ENCODE measurements at regions not wholly inside any gene's neighbourhood (a gene's known extent, or its start where the extent isn't known, plus 50 kb on each side); places are given as distances from the start of the nearest gene placed in this dataset.

GRCh38 chr1:194848846-194849245, 1662.4 kb upstream of the B3GALT2 start:
- TF ChIP-seq SIN3A (IDR thresholded peaks at IDR 0.05; ENCODE audit: borderline replicate concordance, insufficient read depth, low read length) (no peak), TAF1 (IDR thresholded peaks at IDR 0.05; ENCODE audit: borderline replicate concordance, insufficient read depth, low read length) (no peak), POLR2AphosphoS5 (IDR thresholded peaks at IDR 0.05; ENCODE audit: low read depth, low read length) (no peak), FOXP2 (optimal IDR thresholded peaks at IDR 0.05; ENCODE audit: borderline replicate concordance, extremely low read depth, extremely low read length, insufficient read depth) (no peak)
- TF ChIP-seq, protein P1, sequence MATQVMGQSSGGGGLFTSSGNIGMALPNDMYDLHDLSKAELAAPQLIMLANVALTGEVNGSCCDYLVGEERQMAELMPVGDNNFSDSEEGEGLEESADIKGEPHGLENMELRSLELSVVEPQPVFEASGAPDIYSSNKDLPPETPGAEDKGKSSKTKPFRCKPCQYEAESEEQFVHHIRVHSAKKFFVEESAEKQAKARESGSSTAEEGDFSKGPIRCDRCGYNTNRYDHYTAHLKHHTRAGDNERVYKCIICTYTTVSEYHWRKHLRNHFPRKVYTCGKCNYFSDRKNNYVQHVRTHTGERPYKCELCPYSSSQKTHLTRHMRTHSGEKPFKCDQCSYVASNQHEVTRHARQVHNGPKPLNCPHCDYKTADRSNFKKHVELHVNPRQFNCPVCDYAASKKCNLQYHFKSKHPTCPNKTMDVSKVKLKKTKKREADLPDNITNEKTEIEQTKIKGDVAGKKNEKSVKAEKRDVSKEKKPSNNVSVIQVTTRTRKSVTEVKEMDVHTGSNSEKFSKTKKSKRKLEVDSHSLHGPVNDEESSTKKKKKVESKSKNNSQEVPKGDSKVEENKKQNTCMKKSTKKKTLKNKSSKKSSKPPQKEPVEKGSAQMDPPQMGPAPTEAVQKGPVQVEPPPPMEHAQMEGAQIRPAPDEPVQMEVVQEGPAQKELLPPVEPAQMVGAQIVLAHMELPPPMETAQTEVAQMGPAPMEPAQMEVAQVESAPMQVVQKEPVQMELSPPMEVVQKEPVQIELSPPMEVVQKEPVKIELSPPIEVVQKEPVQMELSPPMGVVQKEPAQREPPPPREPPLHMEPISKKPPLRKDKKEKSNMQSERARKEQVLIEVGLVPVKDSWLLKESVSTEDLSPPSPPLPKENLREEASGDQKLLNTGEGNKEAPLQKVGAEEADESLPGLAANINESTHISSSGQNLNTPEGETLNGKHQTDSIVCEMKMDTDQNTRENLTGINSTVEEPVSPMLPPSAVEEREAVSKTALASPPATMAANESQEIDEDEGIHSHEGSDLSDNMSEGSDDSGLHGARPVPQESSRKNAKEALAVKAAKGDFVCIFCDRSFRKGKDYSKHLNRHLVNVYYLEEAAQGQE (IDR thresholded peaks at IDR 0.05; ENCODE audit: insufficient read depth in 1 of 2, low read depth in 2 of 2, low read length in 2 of 2) = no peak

DNA sequence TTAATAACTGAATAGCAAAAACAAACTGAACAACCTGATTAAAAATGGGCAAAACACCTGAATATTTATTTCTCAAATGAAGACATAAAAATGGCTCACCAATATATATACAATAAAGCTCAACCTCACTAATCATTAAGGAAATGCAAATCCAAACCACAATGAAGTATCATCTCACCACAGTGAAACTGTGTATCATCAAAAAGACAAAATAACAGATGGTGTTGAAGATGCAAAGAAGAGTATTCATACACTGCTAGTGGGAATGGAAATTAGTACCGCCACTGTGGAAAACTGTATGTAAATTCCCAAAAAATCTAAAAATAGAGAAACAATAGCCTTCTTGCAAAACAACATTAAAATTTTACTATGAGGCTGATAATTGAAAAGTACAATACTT, 1660.1 kb upstream of the B3GALT2 start:
- no peak for TF ChIP-seq TAF1 (IDR thresholded peaks at IDR 0.05; ENCODE audit: borderline replicate concordance, insufficient read depth, low read length)
- TF ChIP-seq, protein P1 (IDR thresholded peaks at IDR 0.05; ENCODE audit: insufficient read depth in 1 of 2, low read depth in 2 of 2, low read length in 2 of 2) = no peak
- TF ChIP-seq FOXP2 (optimal IDR thresholded peaks at IDR 0.05; ENCODE audit: borderline replicate concordance, extremely low read depth, extremely low read length, insufficient read depth) = no peak
- no peak for TF ChIP-seq SIN3A (IDR thresholded peaks at IDR 0.05; ENCODE audit: borderline replicate concordance, insufficient read depth, low read length)
- no peak for TF ChIP-seq POLR2AphosphoS5 (IDR thresholded peaks at IDR 0.05; ENCODE audit: low read depth, low read length)

- no peak for TF ChIP-seq TAF1 (IDR thresholded peaks at IDR 0.05; ENCODE audit: borderline replicate concordance, insufficient read depth, low read length)
- TF ChIP-seq FOXP2 (optimal IDR thresholded peaks at IDR 0.05; ENCODE audit: borderline replicate concordance, extremely low read depth, extremely low read length, insufficient read depth) = no peak
- no peak for TF ChIP-seq POLR2AphosphoS5 (IDR thresholded peaks at IDR 0.05; ENCODE audit: low read depth, low read length)
- TF ChIP-seq, protein P1 (IDR thresholded peaks at IDR 0.05; ENCODE audit: insufficient read depth in 1 of 2, low read depth in 2 of 2, low read length in 2 of 2) = no peak
- TF ChIP-seq SIN3A (IDR thresholded peaks at IDR 0.05; ENCODE audit: borderline replicate concordance, insufficient read depth, low read length) = no peak
Observed at GRCh38 chr1:194843077-194843476, 1656.7 kb upstream of the B3GALT2 start.

GRCh38 chr1:194833111-194833510, 1646.7 kb upstream of the B3GALT2 start:
- TF ChIP-seq POLR2AphosphoS5 (IDR thresholded peaks at IDR 0.05; ENCODE audit: low read depth, low read length) = no peak

- TF ChIP-seq, protein P1 (IDR thresholded peaks at IDR 0.05; ENCODE audit: insufficient read depth in 1 of 2, low read depth in 2 of 2, low read length in 2 of 2) = no peak
- TF ChIP-seq TAF1 (IDR thresholded peaks at IDR 0.05; ENCODE audit: borderline replicate concordance, insufficient read depth, low read length) (no peak), SIN3A (IDR thresholded peaks at IDR 0.05; ENCODE audit: borderline replicate concordance, insufficient read depth, low read length) (no peak), POLR2AphosphoS5 (IDR thresholded peaks at IDR 0.05; ENCODE audit: low read depth, low read length) (no peak), FOXP2 (optimal IDR thresholded peaks at IDR 0.05; ENCODE audit: borderline replicate concordance, extremely low read depth, extremely low read length, insufficient read depth) (no peak)
Observed at GRCh38 chr1:194830387-194830786, 1644.0 kb upstream of the B3GALT2 start.
